ENCODE measurements at regions not wholly inside any gene's neighbourhood (a gene's known extent, or its start where the extent isn't known, plus 50 kb on each side); places are given as distances from the start of the nearest gene placed in this dataset.

- no peak overlapping the region for H3K4me3 ChIP-seq (replicated peaks in 1 of 2; ENCODE audit: low read depth in 2 of 2, low read length in 2 of 2)
- no peak for DNase-seq (ENCODE audit: low read depth in 2 of 2)
- no peak for TF ChIP-seq CTCF (IDR thresholded peaks at IDR 0.05; ENCODE audit: low read depth, low read length)
Measured at GRCh38 chr18:46411191-46411828, 245.7 kb downstream of the LOXHD1 start.

- DNase-seq (ENCODE audit: low read depth in 2 of 2), result peak in 1 of 2 donors; percentile 44
- TF ChIP-seq CTCF (IDR thresholded peaks at IDR 0.05; ENCODE audit: low read depth, low read length), result no peak
- no peak overlapping the region for H3K4me3 ChIP-seq (replicated peaks in 1 of 2; ENCODE audit: low read depth in 2 of 2, low read length in 2 of 2)
Measured at GRCh38 chr18:46411867-46412690, 244.9 kb downstream of the LOXHD1 start.

GRCh38 chr18:46412916-46413315 lies 244.1 kb downstream of the LOXHD1 start:
- H3K4me3 ChIP-seq (replicated peaks in 1 of 2; ENCODE audit: low read depth in 2 of 2, low read length in 2 of 2), result no peak overlapping the region
- DNase-seq (ENCODE audit: low read depth in 2 of 2), result no peak
- TF ChIP-seq CTCF (IDR thresholded peaks at IDR 0.05; ENCODE audit: low read depth, low read length), result no peak

- no peak for DNase-seq (ENCODE audit: low read depth in 2 of 2)
- no peak for TF ChIP-seq CTCF (IDR thresholded peaks at IDR 0.05; ENCODE audit: low read depth, low read length)
- no peak overlapping the region for H3K4me3 ChIP-seq (replicated peaks in 1 of 2; ENCODE audit: low read depth in 2 of 2, low read length in 2 of 2)
Measured at GRCh38 chr18:46413684-46414083, 243.3 kb downstream of the LOXHD1 start.

- no peak for TF ChIP-seq CTCF (IDR thresholded peaks at IDR 0.05; ENCODE audit: low read depth, low read length)
- no peak overlapping the region for H3K4me3 ChIP-seq (replicated peaks in 1 of 2; ENCODE audit: low read depth in 2 of 2, low read length in 2 of 2)
- no peak for DNase-seq (ENCODE audit: low read depth in 2 of 2)
Measured at GRCh38 chr18:46414863-46415262, 242.2 kb downstream of the LOXHD1 start.

- no peak for TF ChIP-seq CTCF (IDR thresholded peaks at IDR 0.05; ENCODE audit: low read depth, low read length)
- no peak for DNase-seq (ENCODE audit: low read depth in 2 of 2)
Measured at GRCh38 chr18:46415532-46416252, 241.3 kb downstream of the LOXHD1 start.

More at GRCh38 chr18:46415532-46416252, 241.3 kb downstream of the LOXHD1 start:
- no peak overlapping the region for H3K4me3 ChIP-seq (replicated peaks in 1 of 2; ENCODE audit: low read depth in 2 of 2, low read length in 2 of 2)
